ENCODE measurements at regions not wholly inside any gene's neighbourhood (a gene's known extent, or its start where the extent isn't known, plus 50 kb on each side); places are given as distances from the start of the nearest gene placed in this dataset.

DNA sequence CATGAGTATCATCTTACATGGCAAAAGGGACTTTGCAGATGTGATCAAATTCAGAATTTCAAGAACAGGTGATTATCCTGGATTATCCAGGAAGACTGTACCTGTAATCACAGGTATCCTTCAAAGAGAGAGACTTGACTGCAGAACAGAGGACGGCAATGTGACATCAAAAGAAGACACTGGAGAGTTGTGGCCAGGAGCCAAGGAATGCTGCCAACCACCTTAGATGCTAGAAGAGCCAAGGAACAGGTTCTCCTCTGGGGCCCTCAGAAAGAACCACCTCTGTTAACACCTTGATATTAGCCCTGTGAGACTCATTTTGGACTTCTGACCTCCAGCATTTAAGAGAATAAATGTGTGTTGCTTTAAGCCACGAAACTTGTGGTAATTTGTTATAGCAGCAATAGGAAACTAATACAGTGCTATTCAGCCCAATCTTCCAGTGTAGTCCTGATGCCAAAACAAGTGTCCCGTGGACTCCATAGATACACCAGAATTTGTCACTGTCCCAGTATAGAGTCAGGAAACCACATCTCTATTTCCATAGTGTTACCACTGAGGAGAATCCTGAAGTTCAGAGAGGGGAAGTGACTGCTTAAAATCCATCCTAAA, 330.6 kb upstream of the TLE3 start:
- TF ChIP-seq, protein P1, sequence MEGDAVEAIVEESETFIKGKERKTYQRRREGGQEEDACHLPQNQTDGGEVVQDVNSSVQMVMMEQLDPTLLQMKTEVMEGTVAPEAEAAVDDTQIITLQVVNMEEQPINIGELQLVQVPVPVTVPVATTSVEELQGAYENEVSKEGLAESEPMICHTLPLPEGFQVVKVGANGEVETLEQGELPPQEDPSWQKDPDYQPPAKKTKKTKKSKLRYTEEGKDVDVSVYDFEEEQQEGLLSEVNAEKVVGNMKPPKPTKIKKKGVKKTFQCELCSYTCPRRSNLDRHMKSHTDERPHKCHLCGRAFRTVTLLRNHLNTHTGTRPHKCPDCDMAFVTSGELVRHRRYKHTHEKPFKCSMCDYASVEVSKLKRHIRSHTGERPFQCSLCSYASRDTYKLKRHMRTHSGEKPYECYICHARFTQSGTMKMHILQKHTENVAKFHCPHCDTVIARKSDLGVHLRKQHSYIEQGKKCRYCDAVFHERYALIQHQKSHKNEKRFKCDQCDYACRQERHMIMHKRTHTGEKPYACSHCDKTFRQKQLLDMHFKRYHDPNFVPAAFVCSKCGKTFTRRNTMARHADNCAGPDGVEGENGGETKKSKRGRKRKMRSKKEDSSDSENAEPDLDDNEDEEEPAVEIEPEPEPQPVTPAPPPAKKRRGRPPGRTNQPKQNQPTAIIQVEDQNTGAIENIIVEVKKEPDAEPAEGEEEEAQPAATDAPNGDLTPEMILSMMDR (IDR thresholded peaks at IDR 0.05; ENCODE audit: low read depth, low read length), result no peak
- DNase-seq (ENCODE audit: low read depth, low spot score), result no peak
- H3K4me3 ChIP-seq (ENCODE audit: low read depth, low read length), result no peak overlapping the region
- in situ Hi-C loops (cut with HindIII; ENCODE audit: low sequenced_read_pairs), result no loop called here

DNA sequence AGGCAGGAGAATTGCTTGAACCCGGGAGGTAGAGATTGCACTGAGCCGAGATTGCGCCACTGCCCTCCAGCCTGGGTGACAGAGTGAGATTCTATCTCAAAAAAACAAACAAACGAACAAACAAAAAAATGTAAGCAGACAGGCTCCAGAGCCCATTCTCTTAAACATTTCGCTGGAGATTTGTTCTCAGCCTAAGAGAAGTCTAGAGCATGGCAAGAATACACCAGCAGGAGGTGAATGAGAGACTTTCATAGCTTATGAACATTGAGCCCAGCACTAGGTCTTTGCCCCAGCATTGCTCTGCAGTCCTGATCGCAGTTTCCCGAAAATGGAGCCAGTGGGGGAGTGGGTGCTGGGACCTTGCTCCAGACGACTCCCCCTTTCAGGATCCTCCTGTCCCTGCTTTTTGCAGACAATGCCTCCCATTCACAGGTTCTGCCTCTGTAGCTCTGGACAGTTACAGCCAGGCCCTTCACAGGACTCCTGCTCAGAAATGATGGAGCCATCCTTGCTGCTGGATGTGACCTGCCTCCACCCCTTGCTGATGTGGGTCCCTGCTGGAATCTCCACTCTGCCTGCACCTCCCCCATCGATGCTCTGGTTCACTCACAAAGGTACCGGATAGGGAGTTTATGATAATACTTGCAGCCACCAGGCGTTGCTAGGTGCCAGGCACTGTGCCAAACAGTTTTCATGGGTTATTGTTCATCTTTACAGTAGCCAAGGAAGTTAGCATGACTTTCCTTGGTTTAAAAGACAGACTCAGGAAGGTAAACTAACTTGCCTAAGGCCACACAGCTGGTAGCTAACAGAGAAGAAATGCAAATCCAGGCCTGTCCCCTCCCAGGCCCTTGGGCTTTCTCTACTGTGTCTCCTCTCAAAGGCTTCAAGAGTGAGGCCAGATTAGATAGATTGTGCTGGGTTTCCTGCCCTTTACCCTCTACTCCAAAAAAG, 329.7 kb upstream of the TLE3 start:
- DNase-seq (ENCODE audit: low read depth, low spot score), result no peak

DNA sequence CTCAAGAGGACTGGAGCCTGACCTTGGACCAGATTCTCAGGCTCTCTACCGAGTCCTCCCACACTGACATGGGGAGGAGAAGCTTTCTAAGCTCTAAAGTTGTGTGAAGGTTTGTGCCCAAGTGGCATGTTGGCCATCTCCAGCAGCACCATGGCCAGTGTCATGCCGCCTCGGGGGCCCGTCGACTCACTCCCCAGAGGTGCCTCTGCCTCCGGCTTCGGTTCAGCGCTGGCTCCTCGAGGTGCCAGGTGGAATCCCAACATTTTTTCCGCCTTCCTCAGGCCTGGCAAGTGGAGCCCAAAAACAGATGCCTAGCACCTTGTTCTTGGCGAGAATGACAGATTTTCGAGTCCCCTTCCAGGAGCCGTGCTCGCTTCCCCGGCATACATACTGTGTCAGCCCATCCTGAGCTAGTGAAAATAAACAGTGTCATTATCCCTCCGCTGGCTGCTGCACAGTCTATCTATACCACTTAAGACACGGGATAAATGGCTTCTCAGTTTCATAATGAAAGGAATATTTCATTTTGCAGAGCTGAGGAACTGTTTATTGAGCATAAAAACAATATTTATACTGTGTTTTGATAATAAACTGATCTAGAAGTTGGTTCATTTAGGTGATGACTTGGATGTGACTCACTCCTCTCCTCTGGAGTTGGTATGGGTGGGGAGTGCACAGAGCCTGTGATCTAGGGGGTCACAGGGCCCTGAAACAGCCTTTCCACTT, 328.5 kb upstream of the TLE3 start:
- in situ Hi-C loops (cut with HindIII; ENCODE audit: low sequenced_read_pairs), result no loop called here

More for the DNA sequence above, 329.7 kb upstream of the TLE3 start:
- in situ Hi-C loops (cut with HindIII; ENCODE audit: low sequenced_read_pairs), result no loop called here
- TF ChIP-seq, protein P1 (IDR thresholded peaks at IDR 0.05; ENCODE audit: low read depth, low read length), result no peak
- H3K4me3 ChIP-seq (ENCODE audit: low read depth, low read length), result no peak overlapping the region

DNA sequence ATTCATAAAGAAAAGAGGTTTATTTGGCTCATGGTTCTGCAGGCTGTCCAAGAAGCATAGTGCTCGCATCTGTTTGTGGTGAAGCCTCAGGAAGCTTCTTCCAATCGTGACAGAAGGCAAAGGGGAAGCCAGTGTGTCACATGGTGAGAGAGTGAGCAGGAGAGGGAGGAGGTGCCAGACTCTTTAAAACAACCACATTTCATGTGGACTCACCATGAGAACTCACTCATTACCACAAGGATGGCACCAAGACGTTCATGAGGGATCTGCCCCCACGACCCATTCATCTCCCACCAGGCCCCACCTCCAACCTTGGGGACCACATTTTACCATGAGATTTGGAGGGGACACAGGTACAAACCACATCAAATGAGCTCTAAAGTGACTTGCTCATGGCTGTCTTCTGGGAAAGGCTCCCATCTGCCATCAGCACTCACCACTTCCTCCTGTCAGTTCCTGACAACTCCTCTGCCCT, 327.3 kb upstream of the TLE3 start:
- H3K4me3 ChIP-seq (ENCODE audit: low read depth, low read length), result no peak overlapping the region
- no peak for DNase-seq (ENCODE audit: low read depth, low spot score)
- TF ChIP-seq, protein P1 (IDR thresholded peaks at IDR 0.05; ENCODE audit: low read depth, low read length), result no peak
- in situ Hi-C loops (cut with HindIII; ENCODE audit: low sequenced_read_pairs), result no loop called here

More for the DNA sequence above, 328.5 kb upstream of the TLE3 start:
- DNase-seq (ENCODE audit: low read depth, low spot score), result peak; percentile 40
- H3K4me3 ChIP-seq (ENCODE audit: low read depth, low read length), result no peak overlapping the region
- TF ChIP-seq, protein P1 (IDR thresholded peaks at IDR 0.05; ENCODE audit: low read depth, low read length), result no peak

DNA sequence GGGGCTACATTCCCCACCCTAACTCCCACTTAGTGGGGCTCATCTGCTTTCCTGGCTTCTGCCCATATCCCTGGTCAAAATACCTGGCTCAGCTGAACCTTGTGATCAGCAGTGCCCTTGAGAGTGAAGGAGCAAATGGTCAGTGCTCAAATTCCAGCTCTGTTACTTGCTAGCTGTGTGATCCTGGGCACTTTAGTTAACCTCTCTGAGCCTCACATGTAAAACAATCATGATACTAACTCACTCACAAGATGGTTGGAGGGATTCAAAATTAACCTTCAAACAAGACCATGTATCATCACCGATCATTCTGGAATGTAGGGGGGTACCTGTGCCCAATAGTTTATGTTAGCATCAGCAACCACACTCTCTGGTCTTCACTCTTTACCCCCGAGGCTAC, 325.6 kb upstream of the TLE3 start:
- H3K4me3 ChIP-seq (ENCODE audit: low read depth, low read length), result no peak overlapping the region
- TF ChIP-seq, protein P1 (IDR thresholded peaks at IDR 0.05; ENCODE audit: low read depth, low read length), result no peak
- in situ Hi-C loops (cut with HindIII; ENCODE audit: low sequenced_read_pairs), result no loop called here
- DNase-seq (ENCODE audit: low read depth, low spot score), result no peak

DNA sequence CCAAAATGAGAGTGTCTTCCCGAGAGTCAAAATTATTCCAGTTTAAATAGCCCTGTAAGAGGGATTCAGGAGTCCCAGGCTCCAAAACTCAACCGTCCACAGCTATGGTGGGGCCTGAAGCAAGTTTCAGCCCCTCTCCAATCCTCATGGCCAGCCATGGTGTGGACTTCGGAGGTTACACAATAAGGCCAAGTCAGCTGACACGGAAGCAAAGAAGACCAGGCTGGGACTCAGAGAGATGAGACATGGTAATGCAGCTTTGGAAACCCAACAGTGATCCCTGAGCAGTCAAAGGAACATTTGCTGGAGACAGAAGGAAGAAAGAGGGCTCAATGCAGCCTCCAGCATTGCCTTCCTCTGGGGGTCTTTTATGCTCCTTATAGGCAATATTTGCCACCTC, 324.6 kb upstream of the TLE3 start:
- no peak overlapping the region for H3K4me3 ChIP-seq (ENCODE audit: low read depth, low read length)
- DNase-seq (ENCODE audit: low read depth, low spot score), result no peak
- TF ChIP-seq, protein P1 (IDR thresholded peaks at IDR 0.05; ENCODE audit: low read depth, low read length), result no peak
- in situ Hi-C loops (cut with HindIII; ENCODE audit: low sequenced_read_pairs), result no loop called here
